GM18951 (cell line): ENCODE measurements at regions not wholly inside any gene's neighbourhood (a gene's known extent, or its start where the extent isn't known, plus 50 kb on each side); places are given as distances from the start of the nearest gene placed in this dataset.

ENCODE experiments used
- POLR2A ChIP-seq: IDR thresholded peaks from 4 replicates; pipeline ENCODE4 v1.6.1; 2011; ENCODE audit warnings: mild to moderate bottlenecking; ENCODE audit not compliant: insufficient read length, insufficient read depth; ENCODE audit errors: extremely low read depth
- in situ Hi-C: fragments of 300-500 bp; cut with MboI; formaldehyde crosslinking; loops from one replicate; pipeline ENCODE4 v1.12.0; 2022; ENCODE audit warnings: low sequenced_read_pairs, mixed read lengths, inconsistent platforms; ENCODE audit not compliant: unreplicated experiment

- in situ Hi-C loops: no loop called here
- no peak for TF ChIP-seq POLR2A
These were observed 145.8 kb upstream of the SLC30A5 start for GRCh38 chr5:68947986-68948385.

GRCh38 chr5:68949256-68949655 is 144.6 kb upstream of the SLC30A5 start:
- in situ Hi-C loops: no loop called here
- no peak for TF ChIP-seq POLR2A

- no peak for TF ChIP-seq POLR2A
- in situ Hi-C loops: no loop called here
These were observed 144.1 kb upstream of the SLC30A5 start for GRCh38 chr5:68949711-68950110.

- in situ Hi-C loops: no loop called here
- no peak for TF ChIP-seq POLR2A
These were observed 143.7 kb upstream of the SLC30A5 start for GRCh38 chr5:68950125-68950524.

- in situ Hi-C loops: no loop called here
- no peak for TF ChIP-seq POLR2A
These were observed 142.9 kb upstream of the SLC30A5 start for GRCh38 chr5:68950930-68951329.

GRCh38 chr5:68953231-68953874 is 140.5 kb upstream of the SLC30A5 start:
- in situ Hi-C loops: no loop called here

GRCh38 chr5:68953875-68954617 is 139.8 kb upstream of the SLC30A5 start:
- in situ Hi-C loops: no loop called here
- no peak for TF ChIP-seq POLR2A

More at GRCh38 chr5:68953231-68953874, 140.5 kb upstream of the SLC30A5 start:
- TF ChIP-seq POLR2A: no peak

- in situ Hi-C loops: no loop called here
- no peak for TF ChIP-seq POLR2A
These were observed 139.2 kb upstream of the SLC30A5 start for GRCh38 chr5:68954618-68954910.

GRCh38 chr5:68957591-68957990 is 136.2 kb upstream of the SLC30A5 start:
- no peak for TF ChIP-seq POLR2A
- in situ Hi-C loops: no loop called here

GRCh38 chr5:68958428-68958827 is 135.4 kb upstream of the SLC30A5 start:
- TF ChIP-seq POLR2A: no peak
- in situ Hi-C loops: no loop called here

GRCh38 chr5:68960456-68960855 is 133.4 kb upstream of the SLC30A5 start:
- TF ChIP-seq POLR2A: no peak
- in situ Hi-C loops: no loop called here

GRCh38 chr5:68960961-68961360 is 132.9 kb upstream of the SLC30A5 start:
- in situ Hi-C loops: no loop called here
- no peak for TF ChIP-seq POLR2A

- in situ Hi-C loops: no loop called here
These were observed 132.1 kb upstream of the SLC30A5 start for GRCh38 chr5:68961762-68962161.

GRCh38 chr5:68962757-68963484 is 130.9 kb upstream of the SLC30A5 start:
- TF ChIP-seq POLR2A: no peak
- in situ Hi-C loops: no loop called here

More at GRCh38 chr5:68961762-68962161, 132.1 kb upstream of the SLC30A5 start:
- TF ChIP-seq POLR2A: no peak

- TF ChIP-seq POLR2A: no peak
- in situ Hi-C loops: no loop called here
These were observed 129.1 kb upstream of the SLC30A5 start for GRCh38 chr5:68964679-68965078.
